ENCODE measurements at regions not wholly inside any gene's neighbourhood (a gene's known extent, or its start where the extent isn't known, plus 50 kb on each side); places are given as distances from the start of the nearest gene placed in this dataset.

GRCh38 chr4:141810712-141811375 is 174.5 kb downstream of the IL15 start:
- Histone ChIP-seq H3K27me3 (ENCODE audit: control insufficient read depth, insufficient read depth, low read length) (no peaks in the 10 kb centered on the region), H3K9ac (ENCODE audit: low read depth, low read length) (peak overlapping the region; percentile 21), H3K4me2 (ENCODE audit: low read length) (no peak overlapping the region), H3K4me1 (ENCODE audit: control insufficient read depth, insufficient read depth, low read length) (peaks cover 55% of the 10 kb centered on the region), H3K4me3 (ENCODE audit: low read length) (no peak overlapping the region), H3K9me3 (replicated peaks; ENCODE audit: low read length) (no peaks in the 10 kb centered on the region), H3K36me3 (ENCODE audit: insufficient read depth, low read length) (no peaks in the 10 kb centered on the region)

- H3K9me3 ChIP-seq (replicated peaks; ENCODE audit: low read length): no peaks in the 10 kb centered on the region
- no peaks in the 10 kb centered on the region for H3K27me3 ChIP-seq (ENCODE audit: control insufficient read depth, insufficient read depth, low read length)
- H3K4me1 ChIP-seq (ENCODE audit: control insufficient read depth, insufficient read depth, low read length): peaks cover 45% of the 10 kb centered on the region
- no peaks in the 10 kb centered on the region for H3K36me3 ChIP-seq (ENCODE audit: insufficient read depth, low read length)
- H3K9ac ChIP-seq (ENCODE audit: low read depth, low read length): no peak overlapping the region
- H3K4me3 ChIP-seq (ENCODE audit: low read length): no peak overlapping the region
- no peak overlapping the region for H3K4me2 ChIP-seq (ENCODE audit: low read length)
These were observed 175.8 kb downstream of the IL15 start for GRCh38 chr4:141812158-141812557.

- H3K4me3 ChIP-seq (ENCODE audit: low read length): no peak overlapping the region
- H3K9me3 ChIP-seq (replicated peaks; ENCODE audit: low read length): no peaks in the 10 kb centered on the region
- H3K9ac ChIP-seq (ENCODE audit: low read depth, low read length): no peak overlapping the region
- peaks cover 36% of the 10 kb centered on the region for H3K4me1 ChIP-seq (ENCODE audit: control insufficient read depth, insufficient read depth, low read length)
- no peaks in the 10 kb centered on the region for H3K27me3 ChIP-seq (ENCODE audit: control insufficient read depth, insufficient read depth, low read length)
- no peaks in the 10 kb centered on the region for H3K36me3 ChIP-seq (ENCODE audit: insufficient read depth, low read length)
- no peak overlapping the region for H3K4me2 ChIP-seq (ENCODE audit: low read length)
These were observed 178.1 kb downstream of the IL15 start for GRCh38 chr4:141814499-141814898.

- H3K9me3 ChIP-seq (replicated peaks; ENCODE audit: low read length): no peaks in the 10 kb centered on the region
- no peaks in the 10 kb centered on the region for H3K36me3 ChIP-seq (ENCODE audit: insufficient read depth, low read length)
- no peaks in the 10 kb centered on the region for H3K27me3 ChIP-seq (ENCODE audit: control insufficient read depth, insufficient read depth, low read length)
These were observed 179.3 kb downstream of the IL15 start for GRCh38 chr4:141815646-141816045.

GRCh38 chr4:141826260-141826659 is 189.9 kb downstream of the IL15 start:
- H3K27me3 ChIP-seq (ENCODE audit: control insufficient read depth, insufficient read depth, low read length): no peaks in the 10 kb centered on the region
- no peaks in the 10 kb centered on the region for H3K4me1 ChIP-seq (ENCODE audit: control insufficient read depth, insufficient read depth, low read length)
- H3K9me3 ChIP-seq (replicated peaks; ENCODE audit: low read length): no peaks in the 10 kb centered on the region
- no peaks in the 10 kb centered on the region for H3K36me3 ChIP-seq (ENCODE audit: insufficient read depth, low read length)
- H3K4me2 ChIP-seq (ENCODE audit: low read length): no peak overlapping the region
- H3K9ac ChIP-seq (ENCODE audit: low read depth, low read length): no peak overlapping the region
- no peak overlapping the region for H3K4me3 ChIP-seq (ENCODE audit: low read length)

More at GRCh38 chr4:141815646-141816045, 179.3 kb downstream of the IL15 start:
- H3K4me1 ChIP-seq (ENCODE audit: control insufficient read depth, insufficient read depth, low read length): peaks cover 29% of the 10 kb centered on the region
- H3K4me2 ChIP-seq (ENCODE audit: low read length): no peak overlapping the region
- H3K4me3 ChIP-seq (ENCODE audit: low read length): no peak overlapping the region
- H3K9ac ChIP-seq (ENCODE audit: low read depth, low read length): no peak overlapping the region

- no peaks in the 10 kb centered on the region for H3K9me3 ChIP-seq (replicated peaks; ENCODE audit: low read length)
- H3K4me1 ChIP-seq (ENCODE audit: control insufficient read depth, insufficient read depth, low read length): no peaks in the 10 kb centered on the region
- H3K4me2 ChIP-seq (ENCODE audit: low read length): no peak overlapping the region
- H3K36me3 ChIP-seq (ENCODE audit: insufficient read depth, low read length): no peaks in the 10 kb centered on the region
- no peak overlapping the region for H3K4me3 ChIP-seq (ENCODE audit: low read length)
- no peaks in the 10 kb centered on the region for H3K27me3 ChIP-seq (ENCODE audit: control insufficient read depth, insufficient read depth, low read length)
- no peak overlapping the region for H3K9ac ChIP-seq (ENCODE audit: low read depth, low read length)
These were observed 196.8 kb downstream of the IL15 start for GRCh38 chr4:141833209-141833608.

GRCh38 chr4:141840299-141840986 is 204.1 kb downstream of the IL15 start:
- no peak overlapping the region for H3K9ac ChIP-seq (ENCODE audit: low read depth, low read length)
- no peak overlapping the region for H3K4me3 ChIP-seq (ENCODE audit: low read length)
- no peaks in the 10 kb centered on the region for H3K27me3 ChIP-seq (ENCODE audit: control insufficient read depth, insufficient read depth, low read length)
- H3K4me2 ChIP-seq (ENCODE audit: low read length): no peak overlapping the region
- H3K36me3 ChIP-seq (ENCODE audit: insufficient read depth, low read length): no peaks in the 10 kb centered on the region
- H3K9me3 ChIP-seq (replicated peaks; ENCODE audit: low read length): no peaks in the 10 kb centered on the region
- H3K4me1 ChIP-seq (ENCODE audit: control insufficient read depth, insufficient read depth, low read length): no peaks in the 10 kb centered on the region

GRCh38 chr4:141843136-141843535 is 206.8 kb downstream of the IL15 start:
- Histone ChIP-seq H3K4me1 (ENCODE audit: control insufficient read depth, insufficient read depth, low read length) (no peaks in the 10 kb centered on the region), H3K9me3 (replicated peaks; ENCODE audit: low read length) (no peaks in the 10 kb centered on the region), H3K4me3 (ENCODE audit: low read length) (no peak overlapping the region), H3K36me3 (ENCODE audit: insufficient read depth, low read length) (no peaks in the 10 kb centered on the region), H3K27me3 (ENCODE audit: control insufficient read depth, insufficient read depth, low read length) (no peaks in the 10 kb centered on the region), H3K4me2 (ENCODE audit: low read length) (no peak overlapping the region), H3K9ac (ENCODE audit: low read depth, low read length) (no peak overlapping the region)

- no peak overlapping the region for H3K4me2 ChIP-seq (ENCODE audit: low read length)
These were observed 209.5 kb downstream of the IL15 start for GRCh38 chr4:141845901-141846300.

GRCh38 chr4:141849367-141849766 is 213.0 kb downstream of the IL15 start:
- no peaks in the 10 kb centered on the region for H3K4me1 ChIP-seq (ENCODE audit: control insufficient read depth, insufficient read depth, low read length)
- H3K36me3 ChIP-seq (ENCODE audit: insufficient read depth, low read length): no peaks in the 10 kb centered on the region
- H3K27me3 ChIP-seq (ENCODE audit: control insufficient read depth, insufficient read depth, low read length): no peaks in the 10 kb centered on the region
- no peak overlapping the region for H3K4me3 ChIP-seq (ENCODE audit: low read length)
- no peak overlapping the region for H3K4me2 ChIP-seq (ENCODE audit: low read length)
- no peaks in the 10 kb centered on the region for H3K9me3 ChIP-seq (replicated peaks; ENCODE audit: low read length)
- no peak overlapping the region for H3K9ac ChIP-seq (ENCODE audit: low read depth, low read length)

More at GRCh38 chr4:141845901-141846300, 209.5 kb downstream of the IL15 start:
- no peak overlapping the region for H3K9ac ChIP-seq (ENCODE audit: low read depth, low read length)
- H3K4me3 ChIP-seq (ENCODE audit: low read length): no peak overlapping the region
- no peaks in the 10 kb centered on the region for H3K27me3 ChIP-seq (ENCODE audit: control insufficient read depth, insufficient read depth, low read length)
- no peaks in the 10 kb centered on the region for H3K36me3 ChIP-seq (ENCODE audit: insufficient read depth, low read length)
- no peaks in the 10 kb centered on the region for H3K4me1 ChIP-seq (ENCODE audit: control insufficient read depth, insufficient read depth, low read length)
- H3K9me3 ChIP-seq (replicated peaks; ENCODE audit: low read length): no peaks in the 10 kb centered on the region

- no peak overlapping the region for H3K4me2 ChIP-seq (ENCODE audit: low read length)
- no peaks in the 10 kb centered on the region for H3K27me3 ChIP-seq (ENCODE audit: control insufficient read depth, insufficient read depth, low read length)
- H3K9me3 ChIP-seq (replicated peaks; ENCODE audit: low read length): no peaks in the 10 kb centered on the region
- no peak overlapping the region for H3K4me3 ChIP-seq (ENCODE audit: low read length)
- no peaks in the 10 kb centered on the region for H3K4me1 ChIP-seq (ENCODE audit: control insufficient read depth, insufficient read depth, low read length)
- no peak overlapping the region for H3K9ac ChIP-seq (ENCODE audit: low read depth, low read length)
- no peaks in the 10 kb centered on the region for H3K36me3 ChIP-seq (ENCODE audit: insufficient read depth, low read length)
These were observed 213.4 kb downstream of the IL15 start for GRCh38 chr4:141849778-141850177.
